SK-N-SH (cell line): ENCODE measurements at regions not wholly inside any gene's neighbourhood (a gene's known extent, or its start where the extent isn't known, plus 50 kb on each side); places are given as distances from the start of the nearest gene placed in this dataset.

Experiments
- CTCF ChIA-PET: fragments of 300-600, 350-600 bp; formaldehyde crosslinking; extraction: SDS; loops from one replicate; lab custom pipeline; 2021; lab: Yijun Ruan, JAX
- POLR2A ChIA-PET: fragments of 350-600 bp; sonication (Branson Sonifier 250); formaldehyde crosslinking; extraction: SDS; loops from one replicate; lab custom pipeline; 2020; ENCODE audit warnings: antibody characterized with exemption, inconsistent platforms; lab: Yijun Ruan, JAX
- DNase-seq: peaks from one replicate; pipeline ENCODE4 v3.0.0; 2012
- H2AFZ ChIP-seq: fragments of 200-600 bp; sonication (generic); 2 replicates; pipeline ENCODE4 v1.8.1; 2016; ENCODE audit warnings: antibody characterized with exemption, mild to moderate bottlenecking, low read depth
- H3F3A ChIP-seq: fragments of 200-600 bp; sonication (generic); replicated peaks from 2 replicates; pipeline ENCODE3; 2016; ENCODE audit warnings: antibody characterized with exemption, mild to moderate bottlenecking; ENCODE audit not compliant: insufficient read depth
- H3K27ac ChIP-seq, 2 experiments: fragments of 200-500 bp in 1 of 2; fragments of 200-600 bp in 1 of 2; sonication (Bioruptor generic) in 1 of 2; sonication (generic), shearing (Covaris generic) in 1 of 2; 2 replicates each; pipeline versions ENCODE4 v1.5.1 to v1.6.1; 2014 to 2016; ENCODE audit warnings: low read depth in 2 of 2, inconsistent platforms in 1 of 2, low read length in 1 of 2, mild to moderate bottlenecking in 1 of 2, mixed read lengths in 1 of 2
- H3K27me3 ChIP-seq: fragments of 200-600 bp; sonication (generic), shearing (Covaris generic); 2 replicates; pipeline ENCODE4 v1.6.1; 2016; ENCODE audit warnings: mixed run types; ENCODE audit not compliant: insufficient read depth
- H3K36me3 ChIP-seq, 2 experiments: fragments of 200-500 bp in 1 of 2; fragments of 200-600 bp in 1 of 2; sonication (Bioruptor generic) in 1 of 2; sonication (generic) in 1 of 2; replicated peaks in 1 of 2; 2 replicates each; pipeline versions ENCODE3 to v1.5.1; 2014 to 2016; ENCODE audit warnings: low read length in 1 of 2, mild to moderate bottlenecking in 1 of 2; ENCODE audit not compliant: insufficient read depth in 2 of 2, control insufficient read depth in 1 of 2
- H3K4me1 ChIP-seq, 2 experiments: fragments of 200-500 bp in 1 of 2; fragments of 200-600 bp in 1 of 2; sonication (Bioruptor generic) in 1 of 2; sonication (generic), shearing (Covaris generic) in 1 of 2; 2 replicates each; pipeline versions ENCODE4 v1.5.1 to v1.6.1; 2014 to 2016; ENCODE audit warnings: low read depth in 1 of 2, low read length in 1 of 2, mixed run types in 1 of 2; ENCODE audit not compliant: insufficient read depth in 2 of 2, control insufficient read depth in 1 of 2
- H3K4me2 ChIP-seq: fragments of 200-600 bp; sonication (generic), shearing (Covaris generic); 2 replicates; pipeline ENCODE4 v1.6.1; 2017; ENCODE audit warnings: mixed run types
- H3K4me3 ChIP-seq, 2 experiments: fragments of 200-500 bp in 1 of 2; fragments of 200-600 bp in 1 of 2; sonication (Bioruptor generic) in 1 of 2; sonication (generic), shearing (Covaris generic) in 1 of 2; 2 replicates each; pipeline versions ENCODE4 v1.5.1 to v1.8.1; 2014 to 2016; ENCODE audit warnings: low read depth in 2 of 2, inconsistent platforms in 1 of 2, low read length in 1 of 2, mild to moderate bottlenecking in 1 of 2, mixed read lengths in 1 of 2, moderate library complexity in 1 of 2
- H3K79me2 ChIP-seq: fragments of 200-600 bp; sonication (generic); 2 replicates; pipeline ENCODE4 v1.8.1; 2017; ENCODE audit warnings: mild to moderate bottlenecking; ENCODE audit not compliant: insufficient read depth
- H3K9ac ChIP-seq: fragments of 200-600 bp; sonication (generic); 2 replicates; pipeline ENCODE4 v1.6.1; 2017; ENCODE audit warnings: mixed run types
- H3K9me2 ChIP-seq: fragments of 200-600 bp; sonication (generic); 2 replicates; pipeline ENCODE4 v1.6.1; 2017; ENCODE audit warnings: mixed run types
- H3K9me3 ChIP-seq: fragments of 200-600 bp; sonication (generic); 2 replicates; pipeline ENCODE4 v1.6.1; 2017; ENCODE audit warnings: mixed run types, mild to moderate bottlenecking, moderate library complexity
- H4K20me1 ChIP-seq: fragments of 200-600 bp; sonication (generic); 2 replicates; pipeline ENCODE4 v1.6.1; 2017; ENCODE audit warnings: mild to moderate bottlenecking, mixed run types; ENCODE audit not compliant: insufficient read depth
- CHD2 ChIP-seq: fragments of 150-350 bp; IDR thresholded peaks from 2 replicates; pipeline ENCODE4 v1.6.1; 2018; ENCODE audit warnings: low read length; ENCODE audit not compliant: partially characterized antibody
- ELF1 ChIP-seq: IDR thresholded peaks from 2 replicates; pipeline ENCODE4 v1.4.0; 2012
- EP300 ChIP-seq, 2 experiments: IDR thresholded peaks; 2 replicates each; pipeline versions ENCODE4 v1.4.0 to v1.6.1; 2012; ENCODE audit warnings: borderline replicate concordance in 1 of 2, low read depth in 1 of 2, low read length in 1 of 2
- FOSL2 ChIP-seq: IDR thresholded peaks from 2 replicates; pipeline ENCODE4 v1.4.0; 2012; ENCODE audit warnings: low read depth, mild to moderate bottlenecking, moderate library complexity, borderline replicate concordance
- GABPA ChIP-seq: IDR thresholded peaks from 2 replicates; pipeline ENCODE4 v1.4.0; 2012; ENCODE audit warnings: low read depth, mild to moderate bottlenecking
- GATA2 ChIP-seq: sonication (generic); formaldehyde crosslinking; IDR thresholded peaks from 2 replicates; pipeline ENCODE4 v1.5.0; 2020; ENCODE audit warnings: mild to moderate bottlenecking, missing genetic modification reagents
- JUND ChIP-seq: IDR thresholded peaks from 2 replicates; pipeline ENCODE4 v1.4.0; 2012
- MAX ChIP-seq: IDR thresholded peaks from 2 replicates; pipeline ENCODE4 v1.4.0; 2012; ENCODE audit warnings: low read depth
- MEF2A ChIP-seq: IDR thresholded peaks from 2 replicates; pipeline ENCODE4 v1.4.0; 2012; ENCODE audit warnings: low read depth, borderline replicate concordance
- MXI1 ChIP-seq: IDR thresholded peaks from 2 replicates; pipeline ENCODE4 v1.6.1; 2012; ENCODE audit warnings: mild to moderate bottlenecking, low read depth, low read length, improper control_type of control experiment
- NFIC ChIP-seq: IDR thresholded peaks from 2 replicates; pipeline ENCODE4 v1.4.0; 2012; ENCODE audit warnings: borderline replicate concordance
- NRF1 ChIP-seq: IDR thresholded peaks from 2 replicates; pipeline ENCODE4 v1.6.1; 2012; ENCODE audit warnings: low read depth, mild to moderate bottlenecking, low read length
- REST ChIP-seq: IDR thresholded peaks from 2 replicates; pipeline ENCODE4 v1.6.1; 2012; ENCODE audit warnings: mild to moderate bottlenecking, low read depth, low read length, moderate library complexity
- RFX5 ChIP-seq: IDR thresholded peaks from 2 replicates; pipeline ENCODE4 v1.6.1; 2012; ENCODE audit warnings: mild to moderate bottlenecking, improper control_type of control experiment, low read length
- RXRA ChIP-seq: IDR thresholded peaks from 2 replicates; pipeline ENCODE4 v1.4.0; 2012; ENCODE audit warnings: low read depth, mild to moderate bottlenecking, borderline replicate concordance
- TCF12 ChIP-seq: IDR thresholded peaks from 2 replicates; pipeline ENCODE4 v1.4.0; 2012
- ZBTB33 ChIP-seq: IDR thresholded peaks from 2 replicates; pipeline ENCODE4 v1.4.0; 2012; ENCODE audit warnings: low read depth, borderline replicate concordance
- WGBS: methylation state at CpG from one replicate; pipeline ENCODE4 v1.1.6; 2017; ENCODE audit warnings: low lambda C conversion rate; 5-methylcytosine and 5-hydroxymethylcytosine counted together

- no peak for DNase-seq
- no peaks in the 10 kb centered on the region for H3F3A ChIP-seq
- H3K27ac ChIP-seq: no peak overlapping the region
- no peaks in the 10 kb centered on the region for H4K20me1 ChIP-seq
- no peak overlapping the region for H3K4me3 ChIP-seq
- no peaks in the 10 kb centered on the region for H3K4me1 ChIP-seq
- H3K36me3 ChIP-seq: no peaks in the 10 kb centered on the region
- TF ChIP-seq ZBTB33 (no peak), RFX5 (no peak), NFIC (no peak), MAX (no peak), FOSL2 (no peak), TCF12 (no peak), ELF1 (no peak), RXRA (no peak), GATA2 (CRISPR knock-in tag) (no peak), MEF2A (no peak), MXI1 (no peak), NRF1 (no peak), EP300 (IDR thresholded peaks at IDR 0.05; ENCODE audit: borderline replicate concordance in 1 of 2, low read depth in 1 of 2, low read length in 1 of 2) (no peak), JUND (no peak), GABPA (no peak), REST (no peak), CHD2 (no peak)
- 16% methylated on average over 7 of the region's 7 CpGs for WGBS
- H3K9ac ChIP-seq: no peak overlapping the region
- H3K79me2 ChIP-seq: no peaks in the 10 kb centered on the region
- H3K9me2 ChIP-seq: no peaks in the 10 kb centered on the region
- CTCF ChIA-PET: no interaction called here
- H2AFZ ChIP-seq: no peak overlapping the region
- no peak overlapping the region for H3K4me2 ChIP-seq
- H3K9me3 ChIP-seq: peaks cover 8% of the 10 kb centered on the region; the same call in 1 of the 2 replicates
- H3K27me3 ChIP-seq: no peaks in the 10 kb centered on the region
- POLR2A ChIA-PET: no interaction called here
Measured at GRCh38 chr12:127588249-127588648, 678.7 kb upstream of the TMEM132C start.
